ENCODE measurements at regions not wholly inside any gene's neighbourhood (a gene's known extent, or its start where the extent isn't known, plus 50 kb on each side); places are given as distances from the start of the nearest gene placed in this dataset.
A peak's percentile ranks its signal among the peaks of the same experiment; 100 is the strongest.

GRCh38 chrX:446245-446644, 59.5 kb upstream of the PPP2R3B start (continued):
- TF ChIP-seq ATF3 (IDR thresholded peaks at IDR 0.05; ENCODE audit: insufficient read depth, low read depth, low read length) = no peak
- no peak for TF ChIP-seq JUN (IDR thresholded peaks at IDR 0.05; ENCODE audit: low read depth, low read length)
- TF ChIP-seq RBBP5 (IDR thresholded peaks at IDR 0.05; ENCODE audit: borderline replicate concordance, low read depth, low read length) = no peak
- no peak for TF ChIP-seq SP2 (IDR thresholded peaks at IDR 0.05; ENCODE audit: low read length)
- no peak for TF ChIP-seq SRF (IDR thresholded peaks at IDR 0.05; ENCODE audit: low read depth, low read length)
- TF ChIP-seq SP4 (IDR thresholded peaks at IDR 0.05; ENCODE audit: low read length) = no peak
- 0 out of 2 replicates have a peak, but pooled peaks have one; percentile 9 for TF ChIP-seq MAFK (IDR thresholded peaks at IDR 0.05; ENCODE audit: low read depth, low read length)
